Activated T-cell treated with anti-CD3 and anti-CD28 coated beads, Interleukin-2, amount 50 U/mL, for 4 hours (primary cell): ENCODE measurements at regions not wholly inside any gene's neighbourhood (a gene's known extent, or its start where the extent isn't known, plus 50 kb on each side); places are given as distances from the start of the nearest gene placed in this dataset.
"Not testable (repeated sequence)": the region's sequence is repeated elsewhere in the genome, so short reads cannot be mapped to it uniquely, and the experiment has no call there.

Experiments
- ATAC-seq, 2 donors: fragments of 200-7000 bp; cut with Tn5 transposase; one replicate each; pipeline ENCODE4 v1.10.0; 2021
- DNase-seq: peaks from one replicate; pipeline ENCODE4 v3.0.0-alpha.2; 2020
- H3K27me3 Mint-ChIP-seq: one replicate; pipeline ENCODE4 v1.8.0; 2021; ENCODE audit warnings: low read depth, mixed read lengths
- H3K36me3 Mint-ChIP-seq: one replicate; pipeline ENCODE4 v1.8.0; 2022; ENCODE audit warnings: mixed read lengths; ENCODE audit not compliant: insufficient read depth
- H3K4me1 Mint-ChIP-seq: one replicate; pipeline ENCODE4 v1.8.0; 2021; ENCODE audit warnings: low read depth, mixed read lengths
- H3K4me3 Mint-ChIP-seq: one replicate; pipeline ENCODE4 v1.8.0; 2021; ENCODE audit warnings: mild to moderate bottlenecking, moderate library complexity, mixed read lengths
- H3K9me3 Mint-ChIP-seq: one replicate; pipeline ENCODE4 v1.8.0; 2021; ENCODE audit warnings: mixed read lengths

DNA sequence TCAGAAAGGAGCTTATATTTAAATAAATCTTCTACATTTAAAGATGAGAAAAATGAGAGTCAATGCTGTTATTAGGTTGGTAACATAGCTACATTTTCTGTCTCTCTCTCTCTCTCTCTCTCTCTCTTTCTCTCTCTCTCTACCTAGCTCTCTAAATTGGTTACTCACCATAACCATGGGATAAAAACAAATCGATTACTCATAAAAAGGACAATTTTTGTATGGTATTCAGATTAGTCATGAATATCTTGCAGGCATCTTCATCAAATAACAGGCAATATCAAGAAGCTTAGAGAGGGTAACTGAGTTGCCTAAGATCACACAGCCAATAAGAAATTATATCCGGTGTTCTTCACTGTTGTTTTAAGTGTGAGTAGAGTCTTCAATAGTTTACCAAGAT, 81.8 kb upstream of the ALCAM start:
- no peaks in the 10 kb centered on the region for H3K36me3 Mint-ChIP-seq
- no peaks in the 10 kb centered on the region for H3K9me3 Mint-ChIP-seq
- ATAC-seq = no peak
- peaks cover 5% of the 10 kb centered on the region for H3K27me3 Mint-ChIP-seq
- no peak overlapping the region for H3K4me3 Mint-ChIP-seq
- no peak for DNase-seq
- H3K4me1 Mint-ChIP-seq = no peaks in the 10 kb centered on the region

GRCh38 chr3:105285653-105286241, 81.0 kb upstream of the ALCAM start:
- Mint-ChIP-seq H3K9me3 (no peaks in the 10 kb centered on the region), H3K4me1 (no peaks in the 10 kb centered on the region), H3K36me3 (no peaks in the 10 kb centered on the region), H3K27me3 (peaks cover 5% of the 10 kb centered on the region), H3K4me3 (no peak overlapping the region)
- ATAC-seq (no peak), DNase-seq (no peak)

GRCh38 chr3:105293441-105293840, 73.3 kb upstream of the ALCAM start:
- no peak for ATAC-seq
- peaks cover 5% of the 10 kb centered on the region for H3K9me3 Mint-ChIP-seq
- no peaks in the 10 kb centered on the region for H3K36me3 Mint-ChIP-seq
- no peaks in the 10 kb centered on the region for H3K4me1 Mint-ChIP-seq
- no peak for DNase-seq
- H3K4me3 Mint-ChIP-seq = no peak overlapping the region
- H3K27me3 Mint-ChIP-seq = no peaks in the 10 kb centered on the region

DNA sequence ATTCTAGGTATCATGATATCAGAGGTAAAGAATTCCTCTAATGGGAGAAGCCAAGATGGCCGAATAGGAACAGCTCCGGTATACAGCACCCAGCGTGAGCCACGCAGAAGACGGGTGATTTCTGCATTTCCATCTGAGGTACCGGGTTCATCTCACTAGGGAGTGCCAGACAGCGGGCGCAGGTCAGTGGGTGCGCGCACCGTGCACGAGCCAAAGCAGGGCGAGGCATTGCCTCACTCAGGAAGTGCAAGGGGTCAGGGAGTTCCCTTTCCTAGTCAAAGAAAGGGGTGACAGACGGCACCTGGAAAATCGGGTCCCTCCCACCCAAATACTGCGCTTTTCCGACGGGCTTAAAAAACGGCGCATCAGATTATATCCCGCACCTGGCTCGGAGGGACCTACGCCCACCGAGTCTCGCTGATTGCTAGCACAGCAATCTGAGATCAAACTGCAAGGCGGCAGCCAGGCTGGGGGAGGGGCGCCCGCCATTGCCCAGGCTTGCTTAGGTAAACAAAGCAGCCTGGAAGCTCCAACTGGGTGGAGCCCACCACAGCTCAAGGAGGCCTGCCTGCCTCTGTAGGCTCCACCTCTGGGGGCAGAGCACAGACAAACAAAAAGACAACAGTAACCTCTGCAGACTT, 70.4 kb upstream of the ALCAM start:
- H3K36me3 Mint-ChIP-seq, H3K4me1 Mint-ChIP-seq, H3K9me3 Mint-ChIP-seq, H3K27me3 Mint-ChIP-seq, DNase-seq, ATAC-seq, H3K4me3 Mint-ChIP-seq: not testable (repeated sequence)

DNA sequence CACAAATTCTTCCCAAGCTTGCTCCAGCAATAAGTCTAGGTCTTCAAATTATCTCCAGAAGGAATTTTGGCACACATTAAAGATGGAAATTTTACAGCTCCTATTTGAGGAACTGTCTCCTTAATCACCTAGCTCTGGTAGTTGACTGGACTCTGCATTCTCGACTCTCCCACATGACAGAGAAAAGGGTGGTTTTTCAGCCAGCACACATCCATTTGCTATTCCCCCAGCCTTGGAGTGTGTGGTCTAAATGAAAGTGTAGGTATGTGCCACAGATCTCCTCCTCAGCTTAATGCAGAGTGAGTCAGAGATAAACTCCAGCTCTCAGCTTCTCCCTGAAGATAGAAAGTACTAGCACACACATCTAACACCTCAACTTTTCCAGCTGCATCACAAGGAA, 62.2 kb upstream of the ALCAM start:
- H3K4me1 Mint-ChIP-seq = no peaks in the 10 kb centered on the region
- no peaks in the 10 kb centered on the region for H3K27me3 Mint-ChIP-seq
- no peaks in the 10 kb centered on the region for H3K36me3 Mint-ChIP-seq
- ATAC-seq (no peak), DNase-seq (no peak)
- H3K4me3 Mint-ChIP-seq = no peak overlapping the region
- H3K9me3 Mint-ChIP-seq = peaks cover 18% of the 10 kb centered on the region

- Mint-ChIP-seq H3K36me3 (no peaks in the 10 kb centered on the region), H3K27me3 (peaks cover 5% of the 10 kb centered on the region), H3K4me1 (no peaks in the 10 kb centered on the region), H3K4me3 (no peak overlapping the region), H3K9me3 (peaks cover 4% of the 10 kb centered on the region)
- DNase-seq = no peak
- ATAC-seq = no peak
Observed at GRCh38 chr3:105315144-105315543, 51.6 kb upstream of the ALCAM start.

GRCh38 chr3:105315815-105316214, 50.9 kb upstream of the ALCAM start:
- Mint-ChIP-seq H3K36me3 (no peaks in the 10 kb centered on the region), H3K27me3 (no peaks in the 10 kb centered on the region), H3K4me1 (no peaks in the 10 kb centered on the region), H3K9me3 (peaks cover under 1% of the 10 kb centered on the region), H3K4me3 (no peak overlapping the region)
- ATAC-seq (no peak), DNase-seq (no peak)

DNA sequence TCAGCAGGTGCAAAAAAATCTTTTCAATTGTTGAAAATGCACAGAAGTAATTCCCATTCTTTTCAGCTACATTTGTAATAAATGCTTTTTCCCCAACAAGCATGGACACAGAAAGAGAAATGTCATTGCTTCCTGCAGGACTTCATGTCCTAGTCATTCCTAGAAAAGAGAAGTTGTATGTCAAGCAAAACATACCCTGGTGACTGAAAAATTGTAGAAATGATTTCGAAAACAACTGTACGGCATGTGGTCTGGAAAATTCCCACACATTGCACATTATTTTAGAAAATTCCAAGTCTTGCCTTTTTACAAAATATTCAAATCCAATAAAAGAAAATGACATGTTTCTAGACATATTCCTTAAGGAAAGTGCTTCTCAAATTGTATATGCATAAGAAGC, 50.4 kb upstream of the ALCAM start:
- Mint-ChIP-seq H3K9me3 (no peaks in the 10 kb centered on the region), H3K27me3 (no peaks in the 10 kb centered on the region), H3K4me3 (no peak overlapping the region), H3K4me1 (no peaks in the 10 kb centered on the region), H3K36me3 (no peaks in the 10 kb centered on the region)
- ATAC-seq (no peak), DNase-seq (no peak)
